MM.1S (cell line): ENCODE measurements at regions not wholly inside any gene's neighbourhood (a gene's known extent, or its start where the extent isn't known, plus 50 kb on each side); places are given as distances from the start of the nearest gene placed in this dataset.

ENCODE experiments used
- DNase-seq: peaks from one replicate; pipeline ENCODE4 v3.0.0-alpha.2; 2015
- H2AFZ ChIP-seq: fragments of 300-600 bp; sonication (generic); 2 replicates; pipeline ENCODE4 v1.6.0; 2016; ENCODE audit warnings: antibody characterized with exemption, low read length
- H3F3A ChIP-seq: fragments of 300-600 bp; sonication (generic); 2 replicates; pipeline ENCODE4 v1.6.1; 2016; ENCODE audit warnings: mild to moderate bottlenecking, antibody characterized with exemption, low read length, moderate library complexity, mixed read lengths; ENCODE audit not compliant: insufficient read depth
- H3K27ac ChIP-seq: fragments of 300-600 bp; sonication (generic); 2 replicates; pipeline ENCODE4 v1.5.1; 2016; ENCODE audit warnings: mild to moderate bottlenecking, low read length
- H3K27me3 ChIP-seq: fragments of 300-600 bp; sonication (generic); replicated peaks from 2 replicates; pipeline ENCODE4 v1.6.0; 2016; ENCODE audit warnings: low read length; ENCODE audit not compliant: insufficient read depth
- H3K36me3 ChIP-seq: fragments of 300-600 bp; sonication (generic); replicated peaks from 2 replicates; pipeline ENCODE4 v1.6.1; 2016; ENCODE audit warnings: mild to moderate bottlenecking, low read length, mixed read lengths; ENCODE audit not compliant: insufficient read depth
- H3K4me1 ChIP-seq: fragments of 300-600 bp; sonication (generic); 2 replicates; pipeline ENCODE4 v1.6.1; 2016; ENCODE audit warnings: low read length, mixed read lengths
- H3K4me2 ChIP-seq: fragments of 300-600 bp; sonication (generic); 2 replicates; pipeline ENCODE4 v1.6.0; 2016; ENCODE audit warnings: low read depth, low read length
- H3K4me3 ChIP-seq: fragments of 300-600 bp; sonication (generic); 2 replicates; pipeline ENCODE4 v1.5.1; 2016; ENCODE audit warnings: low read length, mixed read lengths
- H3K79me2 ChIP-seq: fragments of 300-600 bp; sonication (generic); 2 replicates; pipeline ENCODE4 v1.6.1; 2016; ENCODE audit warnings: mixed run types, low read length, mixed read lengths
- H3K9ac ChIP-seq: fragments of 300-600 bp; sonication (generic); 2 replicates; pipeline ENCODE4 v1.6.1; 2016; ENCODE audit warnings: low read length, mixed read lengths
- H3K9me2 ChIP-seq: fragments of 300-600 bp; sonication (generic); replicated peaks from 2 replicates; pipeline ENCODE4 v1.6.1; 2016; ENCODE audit warnings: mild to moderate bottlenecking, low read length, mixed read lengths; ENCODE audit not compliant: insufficient read depth
- H3K9me3 ChIP-seq: fragments of 300-600 bp; sonication (generic); replicated peaks from 2 replicates; pipeline ENCODE4 v1.6.1; 2016; ENCODE audit warnings: mild to moderate bottlenecking, low read length, mixed read lengths; ENCODE audit not compliant: insufficient read depth
- H4K20me1 ChIP-seq: fragments of 300-600 bp; sonication (generic); 2 replicates; pipeline ENCODE4 v1.6.1; 2016; ENCODE audit warnings: mild to moderate bottlenecking, low read length, moderate library complexity, mixed read lengths; ENCODE audit not compliant: insufficient read depth
- CTCF ChIP-seq: fragments of 300-600 bp; sonication (generic); IDR thresholded peaks from 2 replicates; pipeline ENCODE4 v1.5.1; 2016; ENCODE audit warnings: antibody characterized with exemption, low read length, mixed read lengths
- EZH2 ChIP-seq: fragments of 300-600 bp; sonication (generic); optimal IDR thresholded peaks from 2 replicates; pipeline ENCODE3; 2017; ENCODE audit warnings: low read depth, mild to moderate bottlenecking, antibody characterized with exemption, low read length, mixed read lengths
- EZH2phosphoT487 ChIP-seq: fragments of 300-600 bp; sonication (generic); IDR thresholded peaks from 2 replicates; pipeline ENCODE4 v1.6.1; 2018; ENCODE audit warnings: antibody characterized with exemption, low read length

GRCh38 chr14:49134940-49135339, 451.2 kb downstream of the RPS29 start:
- no peak overlapping the region for H3K4me3 ChIP-seq
- H3K79me2 ChIP-seq = no peaks in the 10 kb centered on the region
- H3K9me3 ChIP-seq = no peaks in the 10 kb centered on the region
- H3K27ac ChIP-seq = no peak overlapping the region
- H4K20me1 ChIP-seq = no peaks in the 10 kb centered on the region
- H3K4me2 ChIP-seq = no peak overlapping the region
- H3K9ac ChIP-seq = no peak overlapping the region
- H3K36me3 ChIP-seq = no peaks in the 10 kb centered on the region
- H3K27me3 ChIP-seq = no peaks in the 10 kb centered on the region
- no peak for DNase-seq
- TF ChIP-seq EZH2phosphoT487 (no peak), CTCF (no peak), EZH2 (no peak)
- no peaks in the 10 kb centered on the region for H3K9me2 ChIP-seq
- H3F3A ChIP-seq = no peaks in the 10 kb centered on the region
- no peak overlapping the region for H2AFZ ChIP-seq
- H3K4me1 ChIP-seq = no peaks in the 10 kb centered on the region

- H2AFZ ChIP-seq = no peak overlapping the region
- no peaks in the 10 kb centered on the region for H3K79me2 ChIP-seq
- no peaks in the 10 kb centered on the region for H3F3A ChIP-seq
- TF ChIP-seq CTCF (no peak), EZH2 (no peak), EZH2phosphoT487 (no peak)
- no peaks in the 10 kb centered on the region for H4K20me1 ChIP-seq
- H3K9ac ChIP-seq = no peak overlapping the region
- no peaks in the 10 kb centered on the region for H3K4me1 ChIP-seq
- no peaks in the 10 kb centered on the region for H3K36me3 ChIP-seq
- H3K4me3 ChIP-seq = no peak overlapping the region
- no peak overlapping the region for H3K4me2 ChIP-seq
- no peaks in the 10 kb centered on the region for H3K9me2 ChIP-seq
- no peak overlapping the region for H3K27ac ChIP-seq
- H3K27me3 ChIP-seq = no peaks in the 10 kb centered on the region
- no peak for DNase-seq
- H3K9me3 ChIP-seq = no peaks in the 10 kb centered on the region
These were observed 464.9 kb downstream of the RPS29 start for GRCh38 chr14:49121246-49121645.

- no peak overlapping the region for H3K4me3 ChIP-seq
- no peak overlapping the region for H3K4me2 ChIP-seq
- no peaks in the 10 kb centered on the region for H3K9me2 ChIP-seq
- no peaks in the 10 kb centered on the region for H3K9me3 ChIP-seq
- no peaks in the 10 kb centered on the region for H3K36me3 ChIP-seq
- H3K27me3 ChIP-seq = no peaks in the 10 kb centered on the region
- no peaks in the 10 kb centered on the region for H3K4me1 ChIP-seq
- H3K27ac ChIP-seq = no peak overlapping the region
- H3K9ac ChIP-seq = no peak overlapping the region
- DNase-seq = no peak
- H3F3A ChIP-seq = no peaks in the 10 kb centered on the region
- no peaks in the 10 kb centered on the region for H3K79me2 ChIP-seq
- no peak for TF ChIP-seq EZH2
- no peak for TF ChIP-seq CTCF
- TF ChIP-seq EZH2phosphoT487 = no peak
- H2AFZ ChIP-seq = no peak overlapping the region
- no peaks in the 10 kb centered on the region for H4K20me1 ChIP-seq
These were observed 471.9 kb downstream of the RPS29 start for GRCh38 chr14:49114161-49114893.
